ENCODE measurements at regions not wholly inside any gene's neighbourhood (a gene's known extent, or its start where the extent isn't known, plus 50 kb on each side); places are given as distances from the start of the nearest gene placed in this dataset.

DNA sequence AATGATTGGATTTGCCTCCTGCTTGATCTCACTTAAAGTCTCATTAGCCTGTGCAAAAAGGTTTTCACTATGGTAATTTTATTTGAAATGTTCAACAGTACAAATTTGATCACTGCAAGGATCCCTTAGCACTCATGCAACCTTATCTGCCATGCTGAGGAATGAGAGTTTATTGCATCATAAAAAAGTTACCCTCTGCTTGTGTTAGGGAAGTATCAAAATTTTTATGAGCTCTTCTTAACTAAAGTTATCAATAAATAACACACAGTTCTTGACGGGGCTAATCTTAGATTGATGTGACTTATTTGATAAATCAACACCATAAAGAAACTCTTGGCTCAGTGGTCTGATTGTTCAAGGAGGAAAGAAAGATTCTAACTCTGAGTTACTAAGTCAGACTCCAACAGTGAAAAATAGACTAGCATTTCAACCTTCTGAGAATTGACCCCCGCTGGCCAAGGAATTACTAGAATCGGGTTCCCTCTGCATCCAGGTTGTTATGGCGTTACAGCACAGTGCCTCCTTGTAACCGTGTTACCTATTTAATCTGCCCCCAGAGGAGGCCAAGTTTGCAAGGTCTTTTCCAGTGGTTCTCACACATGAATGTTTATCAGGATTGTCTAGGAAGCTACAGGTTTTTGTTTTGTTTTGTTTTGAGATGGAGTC lies 259.7 kb downstream of the CDCA7 start:
- TF ChIP-seq, protein P1, sequence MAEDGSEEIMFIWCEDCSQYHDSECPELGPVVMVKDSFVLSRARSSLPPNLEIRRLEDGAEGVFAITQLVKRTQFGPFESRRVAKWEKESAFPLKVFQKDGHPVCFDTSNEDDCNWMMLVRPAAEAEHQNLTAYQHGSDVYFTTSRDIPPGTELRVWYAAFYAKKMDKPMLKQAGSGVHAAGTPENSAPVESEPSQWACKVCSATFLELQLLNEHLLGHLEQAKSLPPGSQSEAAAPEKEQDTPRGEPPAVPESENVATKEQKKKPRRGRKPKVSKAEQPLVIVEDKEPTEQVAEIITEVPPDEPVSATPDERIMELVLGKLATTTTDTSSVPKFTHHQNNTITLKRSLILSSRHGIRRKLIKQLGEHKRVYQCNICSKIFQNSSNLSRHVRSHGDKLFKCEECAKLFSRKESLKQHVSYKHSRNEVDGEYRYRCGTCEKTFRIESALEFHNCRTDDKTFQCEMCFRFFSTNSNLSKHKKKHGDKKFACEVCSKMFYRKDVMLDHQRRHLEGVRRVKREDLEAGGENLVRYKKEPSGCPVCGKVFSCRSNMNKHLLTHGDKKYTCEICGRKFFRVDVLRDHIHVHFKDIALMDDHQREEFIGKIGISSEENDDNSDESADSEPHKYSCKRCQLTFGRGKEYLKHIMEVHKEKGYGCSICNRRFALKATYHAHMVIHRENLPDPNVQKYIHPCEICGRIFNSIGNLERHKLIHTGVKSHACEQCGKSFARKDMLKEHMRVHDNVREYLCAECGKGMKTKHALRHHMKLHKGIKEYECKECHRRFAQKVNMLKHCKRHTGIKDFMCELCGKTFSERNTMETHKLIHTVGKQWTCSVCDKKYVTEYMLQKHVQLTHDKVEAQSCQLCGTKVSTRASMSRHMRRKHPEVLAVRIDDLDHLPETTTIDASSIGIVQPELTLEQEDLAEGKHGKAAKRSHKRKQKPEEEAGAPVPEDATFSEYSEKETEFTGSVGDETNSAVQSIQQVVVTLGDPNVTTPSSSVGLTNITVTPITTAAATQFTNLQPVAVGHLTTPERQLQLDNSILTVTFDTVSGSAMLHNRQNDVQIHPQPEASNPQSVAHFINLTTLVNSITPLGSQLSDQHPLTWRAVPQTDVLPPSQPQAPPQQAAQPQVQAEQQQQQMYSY (CRISPR knock-in tag; IDR thresholded peaks at IDR 0.05) = no peak
- TF ChIP-seq, protein P2, sequence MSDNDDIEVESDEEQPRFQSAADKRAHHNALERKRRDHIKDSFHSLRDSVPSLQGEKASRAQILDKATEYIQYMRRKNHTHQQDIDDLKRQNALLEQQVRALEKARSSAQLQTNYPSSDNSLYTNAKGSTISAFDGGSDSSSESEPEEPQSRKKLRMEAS (CRISPR knock-in tag; IDR thresholded peaks at IDR 0.05) = no peak
- TF ChIP-seq FOXJ3 (CRISPR knock-in tag; IDR thresholded peaks at IDR 0.05; ENCODE audit: borderline replicate concordance) (no peak), FOXK1 (CRISPR knock-in tag; IDR thresholded peaks at IDR 0.05) (no peak)
- TF ChIP-seq, protein P3, sequence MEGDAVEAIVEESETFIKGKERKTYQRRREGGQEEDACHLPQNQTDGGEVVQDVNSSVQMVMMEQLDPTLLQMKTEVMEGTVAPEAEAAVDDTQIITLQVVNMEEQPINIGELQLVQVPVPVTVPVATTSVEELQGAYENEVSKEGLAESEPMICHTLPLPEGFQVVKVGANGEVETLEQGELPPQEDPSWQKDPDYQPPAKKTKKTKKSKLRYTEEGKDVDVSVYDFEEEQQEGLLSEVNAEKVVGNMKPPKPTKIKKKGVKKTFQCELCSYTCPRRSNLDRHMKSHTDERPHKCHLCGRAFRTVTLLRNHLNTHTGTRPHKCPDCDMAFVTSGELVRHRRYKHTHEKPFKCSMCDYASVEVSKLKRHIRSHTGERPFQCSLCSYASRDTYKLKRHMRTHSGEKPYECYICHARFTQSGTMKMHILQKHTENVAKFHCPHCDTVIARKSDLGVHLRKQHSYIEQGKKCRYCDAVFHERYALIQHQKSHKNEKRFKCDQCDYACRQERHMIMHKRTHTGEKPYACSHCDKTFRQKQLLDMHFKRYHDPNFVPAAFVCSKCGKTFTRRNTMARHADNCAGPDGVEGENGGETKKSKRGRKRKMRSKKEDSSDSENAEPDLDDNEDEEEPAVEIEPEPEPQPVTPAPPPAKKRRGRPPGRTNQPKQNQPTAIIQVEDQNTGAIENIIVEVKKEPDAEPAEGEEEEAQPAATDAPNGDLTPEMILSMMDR (IDR thresholded peaks at IDR 0.05) = no peak

Measured in WTC11 (cell line).